Uterus (tissue), 3 donors: ENCODE measurements at regions not wholly inside any gene's neighbourhood (a gene's known extent, or its start where the extent isn't known, plus 50 kb on each side); places are given as distances from the start of the nearest gene placed in this dataset.
"Not testable (repeated sequence)": the region's sequence is repeated elsewhere in the genome, so short reads cannot be mapped to it uniquely, and the experiment has no call there.

ENCODE experiments used
- DNase-seq, 2 donors: peaks; one replicate each; pipeline ENCODE4 v3.0.0-alpha.2; 2019 to 2020
- H3K27ac ChIP-seq, 2 donors: fragments of 200-600 bp; sonication (generic); 1 replicate in 1 of 2; 2 replicates in 1 of 2; pipeline ENCODE4 v1.5.1; 2016 to 2018
- H3K27me3 ChIP-seq, 2 donors: fragments of 200-600 bp; sonication (generic); one replicate each; pipeline ENCODE4 v1.5.1; 2018 to 2019; ENCODE audit warnings: control low read depth in 1 of 2
- H3K36me3 ChIP-seq, 2 donors: fragments of 200-600 bp; sonication (generic); one replicate each; pipeline ENCODE4 v1.5.1; 2019; ENCODE audit warnings: control low read depth in 1 of 2
- H3K4me1 ChIP-seq, 2 donors: fragments of 200-600 bp; sonication (generic); one replicate each; pipeline ENCODE4 v1.5.1; 2018 to 2019; ENCODE audit warnings: control low read depth in 1 of 2
- H3K4me3 ChIP-seq, 2 donors: fragments of 200-600 bp; sonication (generic); 1 replicate in 1 of 2; 2 replicates in 1 of 2; pipeline ENCODE4 v1.5.1; 2018 to 2019; ENCODE audit warnings: mild to moderate bottlenecking in 1 of 2
- H3K9me3 ChIP-seq, 2 donors: fragments of 200-600 bp; sonication (generic); one replicate each; pipeline ENCODE4 v1.5.1; 2019; ENCODE audit warnings: control low read depth in 1 of 2
- CTCF ChIP-seq, 4 experiments: fragments of 200-600 bp in 2 of 4; fragments of 450-650 bp in 2 of 4; sonication (generic) in 2 of 4; IDR thresholded peaks; one replicate each; pipeline ENCODE4 v1.5.1; 2016 to 2019; ENCODE audit warnings: antibody characterized with exemption in 4 of 4, mild to moderate bottlenecking in 2 of 4, moderate library complexity in 1 of 4
- POLR2A ChIP-seq, 2 donors: fragments of 450-650 bp; IDR thresholded peaks; one replicate each; pipeline ENCODE4 v1.6.1; 2016; ENCODE audit warnings: antibody characterized with exemption in 2 of 2, mild to moderate bottlenecking in 1 of 2, moderate library complexity in 1 of 2
- intact Hi-C: fragments of 100-400 bp; cut with DNase I; formaldehyde crosslinking; loops from one replicate; pipeline ENCODE4 v1.15.1; 2023; ENCODE audit warnings: low total_unique reads
- donor health status: DM: yes; HTN: yes; CAD: no.

GRCh38 chr13:50509771-50510441 lies 333.6 kb downstream of the DLEU7 start:
- DNase-seq = no peak
- intact Hi-C loops = no loop called here
- no peak overlapping the region for H3K4me3 ChIP-seq
- H3K27ac ChIP-seq = no peak overlapping the region
- no peaks in the 10 kb centered on the region for H3K9me3 ChIP-seq
- H3K27me3 ChIP-seq = no peaks in the 10 kb centered on the region
- TF ChIP-seq POLR2A (IDR thresholded peaks at IDR 0.05) (no peak), CTCF (IDR thresholded peaks at IDR 0.05) (no peak)
- peaks cover 0 to 6% of the 10 kb centered on the region in 2 donors for H3K4me1 ChIP-seq
- H3K36me3 ChIP-seq = no peaks in the 10 kb centered on the region

- H3K27me3 ChIP-seq, H3K9me3 ChIP-seq, intact Hi-C loops, H3K36me3 ChIP-seq, DNase-seq, H3K4me1 ChIP-seq, H3K4me3 ChIP-seq: not testable (repeated sequence)
- H3K27ac ChIP-seq = peak overlapping the region; percentile 78 to 90
Measured at GRCh38 chr13:50510885-50511545, 332.5 kb downstream of the DLEU7 start.

GRCh38 chr13:50511877-50512341 lies 331.6 kb downstream of the DLEU7 start:
- Histone ChIP-seq H3K4me1 (peaks cover 0 to 6% of the 10 kb centered on the region in 2 donors), H3K36me3 (no peaks in the 10 kb centered on the region), H3K27ac (peak overlapping the region; percentile 78 to 90), H3K9me3 (no peaks in the 10 kb centered on the region), H3K27me3 (no peaks in the 10 kb centered on the region), H3K4me3 (no peak overlapping the region)
- DNase-seq = no peak
- TF ChIP-seq POLR2A (IDR thresholded peaks at IDR 0.05) = no peak
- no peak for TF ChIP-seq CTCF (IDR thresholded peaks at IDR 0.05)
- intact Hi-C loops = no loop called here

GRCh38 chr13:50512474-50513299 lies 330.8 kb downstream of the DLEU7 start:
- DNase-seq = peak; percentile 54 to 61
- Histone ChIP-seq H3K9me3 (no peaks in the 10 kb centered on the region), H3K27me3 (no peaks in the 10 kb centered on the region), H3K4me3 (peak overlapping the region; percentile 3 to 28), H3K4me1 (peaks cover 0 to 6% of the 10 kb centered on the region in 2 donors), H3K27ac (peak overlapping the region; percentile 78 to 90), H3K36me3 (no peaks in the 10 kb centered on the region)
- intact Hi-C loops = no loop called here
- TF ChIP-seq CTCF (IDR thresholded peaks at IDR 0.05) = peak in 2 of 4 experiments; percentile 2 to 8
- no peak for TF ChIP-seq POLR2A (IDR thresholded peaks at IDR 0.05)

GRCh38 chr13:50513300-50513877 lies 330.1 kb downstream of the DLEU7 start:
- H3K36me3 ChIP-seq = no peaks in the 10 kb centered on the region
- peaks cover 0 to 6% of the 10 kb centered on the region in 2 donors for H3K4me1 ChIP-seq
- intact Hi-C loops = no loop called here
- no peak for TF ChIP-seq POLR2A (IDR thresholded peaks at IDR 0.05)
- no peak for TF ChIP-seq CTCF (IDR thresholded peaks at IDR 0.05)
- H3K9me3 ChIP-seq = no peaks in the 10 kb centered on the region
- peak overlapping the region in 1 of 2 donors; percentile 28 for H3K4me3 ChIP-seq
- H3K27ac ChIP-seq = peak overlapping the region; percentile 78 to 90
- no peaks in the 10 kb centered on the region for H3K27me3 ChIP-seq
- no peak for DNase-seq
